Caco-2 (cell line): ENCODE measurements at regions not wholly inside any gene's neighbourhood (a gene's known extent, or its start where the extent isn't known, plus 50 kb on each side); places are given as distances from the start of the nearest gene placed in this dataset.
"Not testable (repeated sequence)": the region's sequence is repeated elsewhere in the genome, so short reads cannot be mapped to it uniquely, and the experiment has no call there.

Source experiments
- BruUV-seq: library from RNA; stranded (reverse); fragments of 400-500 nt; replicated peaks from 2 replicates; lab custom pipeline; 2021; lab: Mats Ljungman, UMichigan
- CTCF ChIA-PET: fragments of 300-600 bp; sonication (Branson Sonifier 250); formaldehyde crosslinking; loops from one replicate; lab custom pipeline; 2022; ENCODE audit warnings: antibody characterized with exemption; lab: Charles Lee
- POLR2A ChIA-PET: fragments of 300-600 bp; sonication (Branson Sonifier 250); formaldehyde crosslinking; loops from one replicate; lab custom pipeline; 2022; ENCODE audit warnings: antibody characterized with exemption; lab: Charles Lee
- DNase-seq, 2 experiments: peaks; one replicate each; pipeline versions ENCODE4 v3.0.0 to v3.0.0-alpha.2; 2020 to 2022
- H3K27me3 ChIP-seq: replicated peaks from 2 replicates; pipeline ENCODE4 v1.6.0; 2011; ENCODE audit warnings: low read length; ENCODE audit not compliant: control insufficient read depth, insufficient read depth
- H3K36me3 ChIP-seq: 2 replicates; pipeline ENCODE4 v1.5.1; 2011; ENCODE audit warnings: low read length; ENCODE audit not compliant: control insufficient read depth, insufficient read depth
- H3K4me1 ChIP-seq: fragments of 250-450 bp; sonication (Bioruptor Pico); 2 replicates; pipeline ENCODE4 v1.5.1; 2020; ENCODE audit warnings: mild to moderate bottlenecking
- H3K4me3 ChIP-seq: 2 replicates; pipeline ENCODE4 v1.5.1; 2011; ENCODE audit warnings: low read depth, mild to moderate bottlenecking, control low read depth, low read length
- H3K9me3 ChIP-seq: fragments of 250-450 bp; sonication (Bioruptor Pico); 2 replicates; pipeline ENCODE4 v1.5.1; 2020; ENCODE audit warnings: mild to moderate bottlenecking, moderate library complexity
- H3K27ac Mint-ChIP-seq: one replicate; pipeline ENCODE4 v1.8.0; 2022; ENCODE audit warnings: mixed read lengths; ENCODE audit not compliant: unreplicated experiment
- H3K27me3 Mint-ChIP-seq: one replicate; pipeline ENCODE4 v1.8.0; 2022; ENCODE audit warnings: mixed read lengths; ENCODE audit not compliant: insufficient read depth, unreplicated experiment
- H3K36me3 Mint-ChIP-seq: one replicate; pipeline ENCODE4 v1.8.0; 2022; ENCODE audit warnings: mild to moderate bottlenecking, mixed read lengths; ENCODE audit not compliant: insufficient read depth, unreplicated experiment
- H3K4me1 Mint-ChIP-seq: one replicate; pipeline ENCODE4 v1.8.0; 2022; ENCODE audit warnings: low read depth, mixed read lengths; ENCODE audit not compliant: unreplicated experiment
- H3K4me3 Mint-ChIP-seq: one replicate; pipeline ENCODE4 v1.8.0; 2022; ENCODE audit warnings: mild to moderate bottlenecking, moderate library complexity, mixed read lengths; ENCODE audit not compliant: unreplicated experiment
- H3K9me3 Mint-ChIP-seq: one replicate; pipeline ENCODE4 v1.8.0; 2022; ENCODE audit warnings: mixed read lengths; ENCODE audit not compliant: unreplicated experiment
- intact Hi-C: fragments of 100-400 bp; cut with micrococcal nuclease; formaldehyde crosslinking; loops from one replicate; pipeline ENCODE4 v1.10.0; 2022; ENCODE audit not compliant: unreplicated experiment
- TF ChIP-seq, protein P1 (sequence below), 2 experiments: fragments of 200-600 bp in 1 of 2; IDR thresholded peaks; 1 replicate in 1 of 2; 2 replicates in 1 of 2; pipeline versions ENCODE4 v1.5.1 to v1.8.0; 2011 to 2022; ENCODE audit warnings: antibody characterized with exemption in 1 of 2, control low read depth in 1 of 2, inconsistent platforms in 1 of 2, low read depth in 1 of 2, low read length in 1 of 2, mild to moderate bottlenecking in 1 of 2, moderate library complexity in 1 of 2; ENCODE audit not compliant: insufficient read depth in 1 of 2, severe bottlenecking in 1 of 2, unreplicated experiment in 1 of 2

DNA sequence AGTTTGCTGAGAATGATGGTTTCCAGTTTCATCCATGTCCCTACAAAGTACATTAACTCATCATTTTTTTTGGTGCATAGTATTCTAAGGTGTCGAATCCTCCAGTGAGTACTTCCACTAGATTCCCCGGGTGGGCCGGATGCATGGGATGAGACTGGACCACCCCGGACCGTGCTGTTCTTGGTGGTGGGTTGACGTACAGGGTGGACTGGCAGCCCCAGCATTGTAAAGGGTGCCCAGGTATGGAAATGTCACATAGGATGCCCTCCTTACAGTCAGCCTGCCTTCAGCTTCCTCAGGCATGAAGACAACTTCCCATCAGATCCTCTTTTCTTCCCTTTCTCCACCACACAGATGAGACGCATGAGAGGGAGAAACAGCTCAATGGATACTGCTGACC lies 3916.1 kb upstream of the OR11H1 start:
- H3K4me1 Mint-ChIP-seq, H3K27me3 ChIP-seq, H3K4me3 Mint-ChIP-seq, CTCF ChIA-PET, H3K4me1 ChIP-seq, H3K9me3 ChIP-seq, intact Hi-C loops, H3K4me3 ChIP-seq, H3K36me3 Mint-ChIP-seq, POLR2A ChIA-PET, BruUV-seq, H3K36me3 ChIP-seq, DNase-seq, H3K27me3 Mint-ChIP-seq, H3K27ac Mint-ChIP-seq: not testable (repeated sequence)
- peaks cover 71% of the 10 kb centered on the region for H3K9me3 Mint-ChIP-seq

GRCh38 chr22:11613081-11613897 lies 3914.7 kb upstream of the OR11H1 start:
- H3K27me3 Mint-ChIP-seq, H3K36me3 ChIP-seq, BruUV-seq, H3K9me3 ChIP-seq, H3K36me3 Mint-ChIP-seq, DNase-seq, intact Hi-C loops, H3K4me3 ChIP-seq, H3K4me3 Mint-ChIP-seq, H3K27ac Mint-ChIP-seq, POLR2A ChIA-PET, H3K4me1 ChIP-seq, H3K4me1 Mint-ChIP-seq, CTCF ChIA-PET, H3K27me3 ChIP-seq: not testable (repeated sequence)
- H3K9me3 Mint-ChIP-seq = peaks cover 71% of the 10 kb centered on the region

DNA sequence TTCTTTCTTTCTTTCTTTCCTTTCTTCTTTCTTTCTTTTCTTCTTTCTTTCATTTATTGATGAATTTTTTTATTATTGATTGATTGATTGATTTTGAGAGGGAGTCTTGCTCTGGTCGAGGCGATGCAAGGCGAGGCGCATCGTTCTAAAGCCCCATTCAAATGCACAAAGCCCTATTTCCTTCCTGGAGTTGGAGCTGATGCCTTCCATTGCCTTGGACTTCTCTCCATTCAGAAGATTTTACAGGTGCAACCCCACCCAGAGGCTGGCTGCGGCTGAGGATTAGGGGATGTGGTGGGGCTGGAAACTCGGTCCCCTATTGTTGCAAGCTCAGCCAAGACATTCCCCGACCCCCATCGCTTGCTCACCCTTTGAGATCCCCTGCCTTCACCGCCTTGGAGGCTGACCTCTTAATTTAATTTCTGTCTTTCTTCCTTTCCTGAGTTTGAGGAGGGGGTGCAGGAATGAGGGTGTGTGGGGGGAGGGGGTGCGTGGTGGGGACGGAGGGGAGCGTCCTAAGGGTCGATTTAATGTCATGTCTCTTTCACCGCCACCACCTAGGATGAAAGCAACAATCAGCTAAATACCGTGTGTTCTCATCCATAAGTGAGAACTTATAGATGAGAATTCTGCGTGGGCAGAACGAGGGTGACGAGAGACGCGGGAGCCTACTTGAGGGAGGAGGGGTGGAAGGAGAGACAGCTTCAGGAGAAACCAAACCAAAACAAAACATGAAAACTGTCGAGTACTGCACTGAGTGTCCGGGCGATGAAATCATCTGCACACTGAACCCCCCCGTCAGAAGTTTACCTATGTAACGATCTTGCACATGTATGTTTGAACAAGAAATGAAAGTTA lies 3913.9 kb upstream of the OR11H1 start:
- peaks cover 74% of the 10 kb centered on the region for H3K9me3 Mint-ChIP-seq
- POLR2A ChIA-PET = no interaction called here
- intact Hi-C loops = no loop called here
- H3K36me3 ChIP-seq = no peaks in the 10 kb centered on the region
- H3K27ac Mint-ChIP-seq = no peak overlapping the region
- no peaks in the 10 kb centered on the region for H3K4me1 ChIP-seq
- no peaks in the 10 kb centered on the region for H3K36me3 Mint-ChIP-seq
- H3K9me3 ChIP-seq = no peaks in the 10 kb centered on the region; the same call in 1 of the 2 replicates
- no TSS peak for BruUV-seq
- no peaks in the 10 kb centered on the region for H3K27me3 Mint-ChIP-seq
- CTCF ChIA-PET = no interaction called here
- no peak for DNase-seq
- TF ChIP-seq, protein P1, sequence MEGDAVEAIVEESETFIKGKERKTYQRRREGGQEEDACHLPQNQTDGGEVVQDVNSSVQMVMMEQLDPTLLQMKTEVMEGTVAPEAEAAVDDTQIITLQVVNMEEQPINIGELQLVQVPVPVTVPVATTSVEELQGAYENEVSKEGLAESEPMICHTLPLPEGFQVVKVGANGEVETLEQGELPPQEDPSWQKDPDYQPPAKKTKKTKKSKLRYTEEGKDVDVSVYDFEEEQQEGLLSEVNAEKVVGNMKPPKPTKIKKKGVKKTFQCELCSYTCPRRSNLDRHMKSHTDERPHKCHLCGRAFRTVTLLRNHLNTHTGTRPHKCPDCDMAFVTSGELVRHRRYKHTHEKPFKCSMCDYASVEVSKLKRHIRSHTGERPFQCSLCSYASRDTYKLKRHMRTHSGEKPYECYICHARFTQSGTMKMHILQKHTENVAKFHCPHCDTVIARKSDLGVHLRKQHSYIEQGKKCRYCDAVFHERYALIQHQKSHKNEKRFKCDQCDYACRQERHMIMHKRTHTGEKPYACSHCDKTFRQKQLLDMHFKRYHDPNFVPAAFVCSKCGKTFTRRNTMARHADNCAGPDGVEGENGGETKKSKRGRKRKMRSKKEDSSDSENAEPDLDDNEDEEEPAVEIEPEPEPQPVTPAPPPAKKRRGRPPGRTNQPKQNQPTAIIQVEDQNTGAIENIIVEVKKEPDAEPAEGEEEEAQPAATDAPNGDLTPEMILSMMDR (IDR thresholded peaks at IDR 0.05; ENCODE audit: insufficient read depth in 1 of 2, low read depth in 1 of 2, low read length in 1 of 2, severe bottlenecking in 1 of 2, unreplicated experiment in 1 of 2) = no peak
- no peaks in the 10 kb centered on the region for H3K27me3 ChIP-seq
- H3K4me1 Mint-ChIP-seq = no peaks in the 10 kb centered on the region
- no peak overlapping the region for H3K4me3 Mint-ChIP-seq
- H3K4me3 ChIP-seq = no peak overlapping the region

DNA sequence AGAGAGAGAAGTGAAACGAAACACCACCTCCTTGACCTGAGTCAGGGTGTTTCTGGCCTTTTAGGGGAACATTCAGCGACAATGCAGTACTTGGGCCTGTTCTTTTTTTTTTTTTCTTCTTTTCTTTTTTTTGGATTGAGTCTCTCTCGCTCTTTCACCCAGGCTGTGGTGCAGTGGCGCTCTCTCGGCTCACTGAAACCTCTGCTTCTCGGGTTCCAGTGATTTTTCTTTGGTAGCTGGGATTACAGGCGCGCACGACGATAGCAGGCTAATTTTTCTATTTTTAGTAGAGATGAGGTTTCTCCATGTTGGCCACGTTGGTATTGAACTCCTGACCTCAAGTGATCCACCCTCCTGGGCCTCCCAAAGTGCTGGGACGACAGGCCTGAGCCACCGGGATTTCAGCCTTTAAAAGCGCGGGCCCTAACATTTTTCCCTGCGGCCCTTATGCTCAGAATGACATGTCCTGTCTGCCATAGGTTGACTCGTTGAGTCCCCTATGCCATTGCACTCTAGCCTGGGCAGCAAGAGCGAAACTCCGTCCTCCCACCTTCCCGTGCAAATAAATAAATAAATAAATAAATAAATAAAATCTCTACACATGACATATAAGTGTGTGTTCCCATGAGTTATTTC lies 3913.1 kb upstream of the OR11H1 start:
- DNase-seq, H3K27me3 Mint-ChIP-seq, H3K4me3 Mint-ChIP-seq, H3K4me1 ChIP-seq, H3K36me3 ChIP-seq, H3K9me3 ChIP-seq, BruUV-seq, CTCF ChIA-PET, POLR2A ChIA-PET, H3K4me3 ChIP-seq, intact Hi-C loops, H3K36me3 Mint-ChIP-seq, H3K27ac Mint-ChIP-seq, H3K27me3 ChIP-seq, H3K4me1 Mint-ChIP-seq: not testable (repeated sequence)
- H3K9me3 Mint-ChIP-seq = peaks cover 82% of the 10 kb centered on the region
